H1 (cell line): ENCODE measurements at regions not wholly inside any gene's neighbourhood (a gene's known extent, or its start where the extent isn't known, plus 50 kb on each side); places are given as distances from the start of the nearest gene placed in this dataset.
A peak's percentile ranks its signal among the peaks of the same experiment; 100 is the strongest.

Source experiments
- CTCF ChIA-PET: fragments of 300-600 bp; sonication (Branson Sonifier 250); formaldehyde crosslinking; loops from one replicate; lab custom pipeline; 2021; ENCODE audit not compliant: partially characterized antibody; lab: Charles Lee
- POLR2A ChIA-PET: fragments of 300-600 bp; sonication (Branson Sonifier 250); formaldehyde crosslinking; loops from one replicate; lab custom pipeline; 2021; ENCODE audit warnings: inconsistent platforms; ENCODE audit not compliant: partially characterized antibody; lab: Charles Lee
- DNase-seq, 2 experiments: peaks; one replicate each; pipeline versions ENCODE4 v3.0.0 to v3.0.0-alpha.2; 2010 to 2022; ENCODE audit warnings: low spot score in 2 of 2, low read depth in 1 of 2, mixed read lengths in 1 of 2
- FAIRE-seq: peaks from 2 replicates; lab custom pipeline; 2011; peaks lifted over from hg19 to GRCh38; lab: Jason Lieb, UNC
- H2AFZ ChIP-seq: 2 replicates; pipeline ENCODE4 v1.8.1; 2012; ENCODE audit warnings: low read length, inconsistent platforms
- H2AK5ac ChIP-seq: 2 replicates; pipeline ENCODE4 v1.6.1; 2013; ENCODE audit warnings: low read depth, low read length
- H2BK120ac ChIP-seq: replicated peaks from 2 replicates; pipeline ENCODE3; 2013; ENCODE audit warnings: low read depth, low read length, inconsistent platforms
- H2BK12ac ChIP-seq: 2 replicates; pipeline ENCODE4 v1.6.1; 2013; ENCODE audit warnings: low read depth, low read length
- H2BK15ac ChIP-seq: 2 replicates; pipeline ENCODE4 v1.6.1; 2013; ENCODE audit warnings: low read length
- H2BK20ac ChIP-seq: 2 replicates; pipeline ENCODE4 v1.6.1; 2013; ENCODE audit warnings: low read length
- H2BK5ac ChIP-seq: 2 replicates; pipeline ENCODE4 v1.6.1; 2013; ENCODE audit warnings: low read depth, low read length
- H3K14ac ChIP-seq: 2 replicates; pipeline ENCODE4 v1.6.1; 2013; ENCODE audit warnings: inconsistent platforms; ENCODE audit not compliant: insufficient read length
- H3K18ac ChIP-seq: 2 replicates; pipeline ENCODE4 v1.6.1; 2013; ENCODE audit warnings: low read length; ENCODE audit errors: extremely low read depth
- H3K23ac ChIP-seq: 2 replicates; pipeline ENCODE4 v1.6.1; 2013; ENCODE audit warnings: inconsistent platforms; ENCODE audit not compliant: insufficient read length
- H3K23me2 ChIP-seq: 2 replicates; pipeline ENCODE4 v1.6.1; 2013; ENCODE audit warnings: low read depth, low read length
- H3K27ac ChIP-seq: 2 replicates; pipeline ENCODE4 v1.6.1; 2011; ENCODE audit warnings: low read depth, low read length, inconsistent platforms
- H3K27me3 ChIP-seq, 4 experiments: replicated peaks in 1 of 4; 1 replicate in 1 of 4; 2 replicates in 3 of 4; pipeline versions ENCODE4 v1.6.1 to v1.8.1; 2011 to 2013; ENCODE audit warnings: low read length in 3 of 4, mild to moderate bottlenecking in 3 of 4, inconsistent platforms in 2 of 4, mixed read lengths in 2 of 4, moderate library complexity in 1 of 4; ENCODE audit not compliant: control insufficient read depth in 3 of 4, insufficient read depth in 3 of 4; ENCODE audit errors: extremely low read depth in 1 of 4
- H3K36me3 ChIP-seq, 4 experiments: 2 replicates each; pipeline versions ENCODE4 v1.6.1 to v1.8.1; 2011 to 2013; ENCODE audit warnings: mild to moderate bottlenecking in 4 of 4, low read length in 3 of 4, moderate library complexity in 2 of 4, control low read depth in 1 of 4, inconsistent platforms in 1 of 4; ENCODE audit not compliant: insufficient read depth in 4 of 4, control insufficient read depth in 2 of 4
- H3K4ac ChIP-seq: replicated peaks from 2 replicates; pipeline ENCODE3; 2013; ENCODE audit warnings: low read length, low read depth, mixed read lengths, inconsistent platforms; ENCODE audit not compliant: insufficient read length
- H3K4me1 ChIP-seq, 4 experiments: replicated peaks in 1 of 4; 1 replicate in 1 of 4; 2 replicates in 3 of 4; pipeline versions ENCODE4 v1.6.1 to v1.8.1; 2011 to 2013; ENCODE audit warnings: low read length in 3 of 4, inconsistent platforms in 2 of 4, mixed read lengths in 1 of 4; ENCODE audit not compliant: insufficient read depth in 4 of 4, control insufficient read depth in 3 of 4
- H3K4me2 ChIP-seq, 2 experiments: 2 replicates each; pipeline versions ENCODE4 v1.6.1 to v1.8.1; 2011 to 2013; ENCODE audit warnings: low read depth in 2 of 2, low read length in 2 of 2, control low read depth in 1 of 2, inconsistent platforms in 1 of 2, mild to moderate bottlenecking in 1 of 2; ENCODE audit not compliant: insufficient read depth in 1 of 2
- H3K4me3 ChIP-seq, 4 experiments: fragments of 200-600, 300-600 bp in 1 of 4; sonication (generic), shearing (Covaris generic), sonication (Bioruptor Twin) in 1 of 4; 2 replicates each; pipeline versions ENCODE4 v1.5.1 to v1.8.1; 2011 to 2016; ENCODE audit warnings: low read length in 4 of 4, low read depth in 3 of 4, control low read depth in 2 of 4, inconsistent platforms in 2 of 4, mild to moderate bottlenecking in 2 of 4, mixed read lengths in 1 of 4, moderate library complexity in 1 of 4; ENCODE audit not compliant: insufficient read depth in 2 of 4; ENCODE audit errors: extremely low read depth in 1 of 4
- H3K56ac ChIP-seq: replicated peaks from 2 replicates; pipeline ENCODE3; 2013; ENCODE audit warnings: low read depth, mild to moderate bottlenecking, mixed read lengths, low read length, inconsistent platforms; ENCODE audit not compliant: insufficient read length
- H3K79me1 ChIP-seq: 2 replicates; pipeline ENCODE4 v1.6.1; 2013; ENCODE audit warnings: low read depth, low read length, control low read depth
- H3K79me2 ChIP-seq, 2 experiments: 2 replicates each; pipeline versions ENCODE4 v1.6.1 to v1.8.1; 2012 to 2013; ENCODE audit warnings: low read length in 2 of 2, mild to moderate bottlenecking in 2 of 2, inconsistent platforms in 1 of 2; ENCODE audit not compliant: insufficient read depth in 2 of 2, control insufficient read depth in 1 of 2
- H3K9ac ChIP-seq, 4 experiments: replicated peaks in 1 of 4; 1 replicate in 1 of 4; 2 replicates in 3 of 4; pipeline versions ENCODE4 v1.6.1 to v1.8.1; 2011 to 2013; ENCODE audit warnings: low read depth in 3 of 4, low read length in 3 of 4, control low read depth in 2 of 4, mild to moderate bottlenecking in 2 of 4, moderate library complexity in 2 of 4, inconsistent platforms in 1 of 4; ENCODE audit errors: extremely low read depth in 1 of 4
- H3K9me3 ChIP-seq, 2 experiments: 2 replicates each; pipeline versions ENCODE4 v1.6.1 to v1.8.1; 2012 to 2013; ENCODE audit warnings: mild to moderate bottlenecking in 2 of 2, moderate library complexity in 2 of 2, control low read depth in 1 of 2, inconsistent platforms in 1 of 2, low read depth in 1 of 2, low read length in 1 of 2, mixed read lengths in 1 of 2; ENCODE audit not compliant: insufficient read depth in 2 of 2
- H4K20me1 ChIP-seq, 2 experiments: replicated peaks in 1 of 2; 2 replicates each; pipeline versions ENCODE3 to v1.8.1; 2011 to 2013; ENCODE audit warnings: inconsistent platforms in 2 of 2, low read length in 2 of 2, mild to moderate bottlenecking in 1 of 2; ENCODE audit not compliant: insufficient read depth in 2 of 2, control insufficient read depth in 1 of 2
- H4K5ac ChIP-seq: 2 replicates; pipeline ENCODE4 v1.6.1; 2013; ENCODE audit warnings: low read length, low read depth, mixed read lengths, inconsistent platforms; ENCODE audit not compliant: insufficient read length
- H4K8ac ChIP-seq: 2 replicates; pipeline ENCODE4 v1.8.0; 2013; ENCODE audit warnings: mild to moderate bottlenecking, moderate library complexity, low read length, inconsistent platforms; ENCODE audit not compliant: insufficient read depth; ENCODE audit errors: extremely low read depth
- H4K91ac ChIP-seq: replicated peaks from 2 replicates; pipeline ENCODE3; 2013; ENCODE audit warnings: low read length, mixed read lengths, inconsistent platforms; ENCODE audit not compliant: insufficient read length
- SIN3A ChIP-seq, 2 experiments: IDR thresholded peaks in 1 of 2; conservative IDR thresholded peaks in 1 of 2; 2 replicates each; pipeline ENCODE4 v1.6.1; 2011 to 2012; ENCODE audit warnings: low read length in 2 of 2, improper control_type of control experiment in 1 of 2, low read depth in 1 of 2, mild to moderate bottlenecking in 1 of 2
- TAF1 ChIP-seq: IDR thresholded peaks from 2 replicates; pipeline ENCODE4 v1.6.1; 2011; ENCODE audit warnings: mild to moderate bottlenecking, low read depth, low read length
- TBP ChIP-seq: IDR thresholded peaks from 2 replicates; pipeline ENCODE4 v1.6.1; 2011; ENCODE audit warnings: low read depth, low read length, improper control_type of control experiment
- YY1 ChIP-seq: IDR thresholded peaks from 2 replicates; pipeline ENCODE4 v1.6.1; 2011; ENCODE audit warnings: low read depth, mild to moderate bottlenecking, low read length
- ZNF274 ChIP-seq: IDR thresholded peaks from 2 replicates; pipeline ENCODE4 v1.7.0; 2012; ENCODE audit warnings: low read length, borderline replicate concordance; ENCODE audit errors: extremely low read depth
- WGBS, 2 experiments: shearing (Covaris generic) in 1 of 2; methylation state at CpG; one replicate each; pipeline versions ENCODE4 v1.1.6 to v1.1.7; 2013 to 2015; ENCODE audit warnings: low lambda C conversion rate in 2 of 2, mixed read lengths in 2 of 2, inconsistent platforms in 1 of 2, low coverage in 1 of 2, missing lambda C conversion rate in 1 of 2; ENCODE audit not compliant: insufficient replicate concordance in 2 of 2, insufficient coverage in 1 of 2, insufficient read length in 1 of 2; ENCODE audit errors: extremely low coverage in 1 of 2, missing lambda C conversion rate in 1 of 2; 5-methylcytosine and 5-hydroxymethylcytosine counted together

DNA sequence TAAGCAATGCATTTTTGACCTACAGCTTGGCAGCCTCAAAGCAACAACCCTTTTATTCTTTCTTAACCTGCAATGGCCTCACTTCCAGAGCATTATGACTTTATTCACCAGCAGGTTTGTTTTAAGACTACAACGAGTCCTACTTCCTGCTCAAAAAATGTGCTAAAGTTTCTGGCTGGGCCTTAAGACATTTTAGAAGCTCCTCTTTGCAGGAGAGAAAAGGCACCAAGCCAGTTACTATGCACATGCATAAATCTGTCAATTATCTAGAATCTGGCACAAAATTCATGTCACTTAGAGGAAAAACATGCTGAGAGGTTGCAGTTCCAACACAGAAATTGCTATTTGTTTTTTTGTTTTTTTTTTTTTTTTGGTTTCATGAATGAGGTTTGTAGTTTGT is 223.0 kb upstream of the EPHA5 start:
- Histone ChIP-seq H4K91ac (no peak overlapping the region), H2BK15ac (no peak overlapping the region), H3K9ac (no peak overlapping the region), H2BK5ac (no peak overlapping the region), H4K8ac (no peak overlapping the region), H3K4ac (no peak overlapping the region), H2BK20ac (no peak overlapping the region), H2BK12ac (no peak overlapping the region), H2AK5ac (no peak overlapping the region), H2AFZ (peak overlapping the region; percentile 89; the same call in 1 of the 2 replicates), H3K79me1 (no peaks in the 10 kb centered on the region), H3K36me3 (no peaks in the 10 kb centered on the region), H3K4me1 (peaks cover 0 to 5% (median 0%) of the 10 kb centered on the region in 4 experiments; a peak in 2 of 7 replicates), H3K23me2 (no peaks in the 10 kb centered on the region)
- ChIA-PET POLR2A (no interaction called here), CTCF (no interaction called here)
- 70% methylated on average over 1 of the region's 1 CpG; no CpG with 5 or more reads in 1 of the 2 experiments for WGBS, 2 experiments
- DNase-seq = no peak
- TF ChIP-seq ZNF274 (no peak), TBP (no peak), SIN3A (conservative IDR thresholded peaks at IDR 0.05 in 1 of 2, IDR thresholded peaks at IDR 0.05 in 1 of 2; ENCODE audit: low read depth in 1 of 2, low read length in 2 of 2) (no peak), YY1 (no peak), TAF1 (no peak)
- TF ChIP-seq, all 59 proteins: peak for 0
- Histone ChIP-seq H3K79me2 (no peaks in the 10 kb centered on the region), H4K20me1 (no peaks in the 10 kb centered on the region), H3K4me2 (no peak overlapping the region), H4K5ac (no peak overlapping the region), H3K56ac (no peak overlapping the region), H3K14ac (no peak overlapping the region), H3K9me3 (0 out of 4 replicates have a peak, but pooled peaks cover 0 to 2% of the 10 kb centered on the region in 2 experiments), H3K27ac (no peak overlapping the region; the same call in 1 of the 2 replicates), H3K18ac (no peak overlapping the region), H3K23ac (no peak overlapping the region), H2BK120ac (no peak overlapping the region), H3K27me3 (no peaks in the 10 kb centered on the region), H3K4me3 (no peak overlapping the region)
- no peak for FAIRE-seq
